WTC11 (cell line): ENCODE measurements at regions not wholly inside any gene's neighbourhood (a gene's known extent, or its start where the extent isn't known, plus 50 kb on each side); places are given as distances from the start of the nearest gene placed in this dataset.

ENCODE experiments used
- ATF1 ChIP-seq: sonication (generic); formaldehyde crosslinking; IDR thresholded peaks from 2 replicates; pipeline ENCODE4 v1.8.1; 2023; ENCODE audit warnings: mild to moderate bottlenecking, moderate library complexity, missing genetic modification reagents
- ATF6 ChIP-seq: sonication (generic); formaldehyde crosslinking; IDR thresholded peaks from 2 replicates; pipeline ENCODE4 v1.8.1; 2023; ENCODE audit warnings: mild to moderate bottlenecking, missing genetic modification reagents
- CBFB ChIP-seq: sonication (generic); formaldehyde crosslinking; IDR thresholded peaks from 2 replicates; pipeline ENCODE4 v1.8.1; 2022; ENCODE audit warnings: mild to moderate bottlenecking, low read depth, missing genetic modification reagents
- HMGXB4 ChIP-seq: sonication (generic); formaldehyde crosslinking; IDR thresholded peaks from 2 replicates; pipeline ENCODE4 v1.8.1; 2023; ENCODE audit warnings: mild to moderate bottlenecking, moderate library complexity, missing genetic modification reagents
- MAX ChIP-seq: sonication (generic); formaldehyde crosslinking; IDR thresholded peaks from 2 replicates; pipeline ENCODE4 v1.8.0; 2022; ENCODE audit warnings: mild to moderate bottlenecking, missing genetic modification reagents
- MXD4 ChIP-seq: fragments of 250-450 bp; sonication (Bioruptor Pico); IDR thresholded peaks from 2 replicates; pipeline ENCODE4 v1.8.0; 2021; ENCODE audit warnings: mild to moderate bottlenecking, moderate library complexity, borderline replicate concordance
- NFYB ChIP-seq: sonication (generic); formaldehyde crosslinking; conservative IDR thresholded peaks from 2 replicates; pipeline ENCODE4 v1.8.0; 2022; ENCODE audit warnings: low read depth, missing genetic modification reagents
- TEAD1 ChIP-seq: sonication (generic); formaldehyde crosslinking; IDR thresholded peaks from 2 replicates; pipeline ENCODE4 v1.8.0; 2022; ENCODE audit warnings: mild to moderate bottlenecking, missing genetic modification reagents
- TF ChIP-seq, protein P1 (sequence below): fragments of 200-600 bp; IDR thresholded peaks from 2 replicates; pipeline ENCODE4 v1.8.0; 2022; ENCODE audit warnings: antibody characterized with exemption

- TF ChIP-seq ATF1 (CRISPR knock-in tag) (no peak), MXD4 (no peak), HMGXB4 (CRISPR knock-in tag) (no peak), MAX (CRISPR knock-in tag) (no peak), ATF6 (no peak), CBFB (CRISPR knock-in tag) (no peak), TEAD1 (no peak), NFYB (CRISPR knock-in tag) (no peak)
- TF ChIP-seq, protein P1, sequence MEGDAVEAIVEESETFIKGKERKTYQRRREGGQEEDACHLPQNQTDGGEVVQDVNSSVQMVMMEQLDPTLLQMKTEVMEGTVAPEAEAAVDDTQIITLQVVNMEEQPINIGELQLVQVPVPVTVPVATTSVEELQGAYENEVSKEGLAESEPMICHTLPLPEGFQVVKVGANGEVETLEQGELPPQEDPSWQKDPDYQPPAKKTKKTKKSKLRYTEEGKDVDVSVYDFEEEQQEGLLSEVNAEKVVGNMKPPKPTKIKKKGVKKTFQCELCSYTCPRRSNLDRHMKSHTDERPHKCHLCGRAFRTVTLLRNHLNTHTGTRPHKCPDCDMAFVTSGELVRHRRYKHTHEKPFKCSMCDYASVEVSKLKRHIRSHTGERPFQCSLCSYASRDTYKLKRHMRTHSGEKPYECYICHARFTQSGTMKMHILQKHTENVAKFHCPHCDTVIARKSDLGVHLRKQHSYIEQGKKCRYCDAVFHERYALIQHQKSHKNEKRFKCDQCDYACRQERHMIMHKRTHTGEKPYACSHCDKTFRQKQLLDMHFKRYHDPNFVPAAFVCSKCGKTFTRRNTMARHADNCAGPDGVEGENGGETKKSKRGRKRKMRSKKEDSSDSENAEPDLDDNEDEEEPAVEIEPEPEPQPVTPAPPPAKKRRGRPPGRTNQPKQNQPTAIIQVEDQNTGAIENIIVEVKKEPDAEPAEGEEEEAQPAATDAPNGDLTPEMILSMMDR, result no peak
Observed at GRCh38 chr13:50161052-50161451, 145.8 kb downstream of the KCNRG start.
